DOHH2 (cell line): ENCODE measurements at regions not wholly inside any gene's neighbourhood (a gene's known extent, or its start where the extent isn't known, plus 50 kb on each side); places are given as distances from the start of the nearest gene placed in this dataset.
"Not testable (repeated sequence)": the region's sequence is repeated elsewhere in the genome, so short reads cannot be mapped to it uniquely, and the experiment has no call there.

Experiments used
- H3F3A ChIP-seq: fragments of 200-600 bp; sonication (generic), shearing (Covaris generic); 2 replicates; pipeline ENCODE4 v1.6.0; 2016; ENCODE audit warnings: antibody characterized with exemption, mild to moderate bottlenecking; ENCODE audit not compliant: control insufficient read depth, insufficient read depth
- H3K27ac ChIP-seq: fragments of 200-600 bp; sonication (generic); 2 replicates; pipeline ENCODE4 v1.5.1; 2014; ENCODE audit warnings: low read depth, mild to moderate bottlenecking, low read length, moderate library complexity
- H3K27me3 ChIP-seq: fragments of 200-600 bp; sonication (generic); 2 replicates; pipeline ENCODE4 v1.6.1; 2014; ENCODE audit warnings: mild to moderate bottlenecking, low read length, mixed read lengths; ENCODE audit not compliant: control insufficient read depth
- H3K36me3 ChIP-seq: fragments of 200-600 bp; sonication (generic); 2 replicates; pipeline ENCODE4 v1.6.1; 2014; ENCODE audit warnings: mild to moderate bottlenecking, low read length, moderate library complexity, mixed read lengths; ENCODE audit not compliant: control insufficient read depth
- H3K4me1 ChIP-seq: fragments of 200-600 bp; sonication (generic); 2 replicates; pipeline ENCODE4 v1.6.1; 2014; ENCODE audit warnings: mild to moderate bottlenecking, low read length, mixed read lengths; ENCODE audit not compliant: control insufficient read depth
- H3K4me2 ChIP-seq: fragments of 200-600 bp; sonication (generic); 2 replicates; pipeline ENCODE4 v1.6.0; 2014; ENCODE audit warnings: mild to moderate bottlenecking, low read length, moderate library complexity
- H3K4me3 ChIP-seq: fragments of 200-600 bp; sonication (generic); 2 replicates; pipeline ENCODE4 v1.5.1; 2014; ENCODE audit warnings: mild to moderate bottlenecking, low read length, mixed read lengths
- H3K79me2 ChIP-seq: fragments of 200-600 bp; sonication (generic); 2 replicates; pipeline ENCODE4 v1.6.1; 2014; ENCODE audit warnings: mild to moderate bottlenecking, low read length, mixed read lengths; ENCODE audit not compliant: control insufficient read depth
- H3K9me2 ChIP-seq: fragments of 200-600 bp; sonication (generic); replicated peaks from 2 replicates; pipeline ENCODE4 v1.6.1; 2014; ENCODE audit warnings: mild to moderate bottlenecking, low read length, mixed read lengths; ENCODE audit not compliant: control insufficient read depth
- H3K9me3 ChIP-seq: fragments of 200-600 bp; sonication (generic); 2 replicates; pipeline ENCODE4 v1.6.1; 2014; ENCODE audit warnings: antibody characterized with exemption, low read length, mixed read lengths; ENCODE audit not compliant: control insufficient read depth, insufficient read depth
- H4K20me1 ChIP-seq: fragments of 200-600 bp; sonication (generic); 2 replicates; pipeline ENCODE4 v1.6.0; 2014; ENCODE audit warnings: low read depth, mild to moderate bottlenecking, antibody characterized with exemption, low read length, moderate library complexity; ENCODE audit not compliant: control insufficient read depth, insufficient read depth
- CTCF ChIP-seq: fragments of 200-600 bp; sonication (generic); IDR thresholded peaks from one replicate; pipeline ENCODE4 v1.5.1; 2014; ENCODE audit warnings: antibody characterized with exemption, mild to moderate bottlenecking, low read depth, low read length; ENCODE audit not compliant: poor library complexity, severe bottlenecking
- EZH2phosphoT487 ChIP-seq: fragments of 200-600 bp; sonication (generic); IDR thresholded peaks from 2 replicates; pipeline ENCODE4 v1.6.1; 2017; ENCODE audit warnings: borderline replicate concordance, mild to moderate bottlenecking, antibody characterized with exemption, low read length, moderate library complexity, mixed read lengths

- Histone ChIP-seq H3K27me3 (no peaks in the 10 kb centered on the region), H3K9me3 (no peaks in the 10 kb centered on the region), H4K20me1 (no peaks in the 10 kb centered on the region), H3K27ac (no peak overlapping the region), H3K4me3 (no peak overlapping the region), H3K4me1 (no peaks in the 10 kb centered on the region), H3K79me2 (no peaks in the 10 kb centered on the region), H3K9me2 (no peaks in the 10 kb centered on the region), H3K36me3 (peaks cover 17% of the 10 kb centered on the region), H3K4me2 (no peak overlapping the region), H3F3A (no peaks in the 10 kb centered on the region)
- TF ChIP-seq EZH2phosphoT487, result no peak
- TF ChIP-seq CTCF, result no peak
Observed at GRCh38 chr3:72065236-72065635, 280.3 kb upstream of the PROK2 start.

- H3K27me3 ChIP-seq, H3K9me2 ChIP-seq, H4K20me1 ChIP-seq, H3K27ac ChIP-seq, H3K4me3 ChIP-seq, H3K79me2 ChIP-seq, H3K4me2 ChIP-seq, H3K4me1 ChIP-seq, H3K9me3 ChIP-seq, H3F3A ChIP-seq: not testable (repeated sequence)
- peaks cover 22% of the 10 kb centered on the region for H3K36me3 ChIP-seq
Observed at GRCh38 chr3:72064727-72065126, 279.8 kb upstream of the PROK2 start.

DNA sequence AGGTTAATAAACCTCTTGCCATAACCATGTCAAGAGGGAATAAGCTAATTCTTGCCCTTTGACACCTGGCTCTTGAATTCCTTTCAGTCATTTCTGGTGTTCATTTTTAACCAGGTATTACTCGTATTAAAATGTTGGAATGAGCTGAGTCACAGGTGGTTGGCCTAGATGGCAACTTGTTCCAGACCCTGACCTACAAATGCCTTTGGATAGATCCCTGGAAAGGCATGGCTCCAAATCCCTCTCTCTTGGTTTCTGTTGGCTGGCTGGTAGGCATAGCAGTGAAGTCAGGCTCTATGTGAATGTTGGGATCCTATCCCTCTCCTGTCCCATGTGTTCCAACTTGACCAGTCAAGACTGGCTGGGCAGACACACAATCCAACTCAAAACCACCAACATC is 277.1 kb upstream of the PROK2 start:
- Histone ChIP-seq H3K4me1 (no peaks in the 10 kb centered on the region), H3K36me3 (peaks cover 37% of the 10 kb centered on the region), H3K79me2 (no peaks in the 10 kb centered on the region), H3F3A (no peaks in the 10 kb centered on the region), H4K20me1 (no peaks in the 10 kb centered on the region), H3K27me3 (no peaks in the 10 kb centered on the region), H3K4me2 (no peak overlapping the region), H3K9me2 (no peaks in the 10 kb centered on the region), H3K27ac (no peak overlapping the region), H3K4me3 (no peak overlapping the region), H3K9me3 (no peaks in the 10 kb centered on the region)
- no peak for TF ChIP-seq EZH2phosphoT487
- no peak for TF ChIP-seq CTCF

- Histone ChIP-seq H3K4me1 (no peaks in the 10 kb centered on the region), H3K4me2 (no peak overlapping the region), H3F3A (no peaks in the 10 kb centered on the region), H3K27ac (no peak overlapping the region), H4K20me1 (no peaks in the 10 kb centered on the region), H3K9me2 (no peaks in the 10 kb centered on the region), H3K4me3 (no peak overlapping the region), H3K27me3 (no peaks in the 10 kb centered on the region), H3K9me3 (no peaks in the 10 kb centered on the region), H3K79me2 (no peaks in the 10 kb centered on the region), H3K36me3 (peaks cover 46% of the 10 kb centered on the region)
- TF ChIP-seq EZH2phosphoT487 (no peak), CTCF (no peak)
Observed at GRCh38 chr3:72060447-72061034, 275.6 kb upstream of the PROK2 start.
